ENCODE measurements at regions not wholly inside any gene's neighbourhood (a gene's known extent, or its start where the extent isn't known, plus 50 kb on each side); places are given as distances from the start of the nearest gene placed in this dataset.
A peak's percentile ranks its signal among the peaks of the same experiment; 100 is the strongest.

DNA sequence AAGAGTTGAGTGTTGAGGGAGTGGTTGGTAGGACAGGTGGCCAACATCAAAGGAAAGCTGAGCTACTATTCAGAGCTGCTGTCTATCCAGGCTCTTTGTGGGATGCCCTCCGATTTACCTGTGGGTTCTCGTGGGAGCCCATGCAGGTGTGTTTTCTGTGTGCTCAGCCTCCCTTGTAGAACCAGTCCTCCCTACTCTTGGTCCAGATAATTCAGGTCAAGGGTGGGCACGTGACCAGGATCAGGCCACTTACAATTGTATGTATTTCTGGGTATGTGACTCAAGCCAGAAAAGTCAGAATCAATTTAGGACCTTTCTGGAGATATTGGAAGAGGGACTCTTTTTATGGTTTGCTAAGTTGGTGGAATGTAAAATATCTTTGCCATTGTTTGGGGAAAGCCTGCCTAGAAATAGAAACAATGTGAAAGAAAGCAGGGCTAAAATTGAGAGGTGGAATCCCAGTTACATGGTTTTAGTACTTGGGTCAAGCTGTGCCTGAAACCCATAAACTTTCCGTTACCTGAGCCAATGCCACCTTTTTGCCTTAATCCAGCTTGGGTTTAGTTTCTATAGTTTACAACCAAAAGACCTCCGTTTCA lies 93.2 kb downstream of the PDCL3 start:
- no peak for DNase-seq (ENCODE audit: extremely low read depth in 1 of 11, low read depth in 9 of 11, low spot score in 4 of 11)

DNA sequence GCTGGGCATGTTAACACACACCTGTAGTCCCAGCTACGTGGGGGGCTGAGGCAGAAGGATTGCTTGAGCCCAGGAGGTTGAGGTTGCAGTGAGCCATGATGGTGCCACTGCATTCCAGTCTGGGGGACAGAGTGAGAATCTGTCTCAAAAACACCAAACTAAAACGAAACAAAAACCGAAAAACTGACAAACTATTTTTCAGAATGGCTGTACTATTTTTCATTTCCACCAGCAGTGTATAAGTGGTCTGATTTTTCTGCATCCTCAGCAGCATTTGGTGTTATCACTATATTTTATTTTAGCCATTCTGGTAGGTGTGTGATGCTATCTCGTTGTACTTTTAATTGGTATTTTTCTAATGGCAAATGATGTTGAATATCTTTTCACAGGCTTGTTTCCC lies 95.2 kb downstream of the PDCL3 start:
- no peak for DNase-seq (ENCODE audit: extremely low read depth in 1 of 11, low read depth in 9 of 11, low spot score in 4 of 11)

DNA sequence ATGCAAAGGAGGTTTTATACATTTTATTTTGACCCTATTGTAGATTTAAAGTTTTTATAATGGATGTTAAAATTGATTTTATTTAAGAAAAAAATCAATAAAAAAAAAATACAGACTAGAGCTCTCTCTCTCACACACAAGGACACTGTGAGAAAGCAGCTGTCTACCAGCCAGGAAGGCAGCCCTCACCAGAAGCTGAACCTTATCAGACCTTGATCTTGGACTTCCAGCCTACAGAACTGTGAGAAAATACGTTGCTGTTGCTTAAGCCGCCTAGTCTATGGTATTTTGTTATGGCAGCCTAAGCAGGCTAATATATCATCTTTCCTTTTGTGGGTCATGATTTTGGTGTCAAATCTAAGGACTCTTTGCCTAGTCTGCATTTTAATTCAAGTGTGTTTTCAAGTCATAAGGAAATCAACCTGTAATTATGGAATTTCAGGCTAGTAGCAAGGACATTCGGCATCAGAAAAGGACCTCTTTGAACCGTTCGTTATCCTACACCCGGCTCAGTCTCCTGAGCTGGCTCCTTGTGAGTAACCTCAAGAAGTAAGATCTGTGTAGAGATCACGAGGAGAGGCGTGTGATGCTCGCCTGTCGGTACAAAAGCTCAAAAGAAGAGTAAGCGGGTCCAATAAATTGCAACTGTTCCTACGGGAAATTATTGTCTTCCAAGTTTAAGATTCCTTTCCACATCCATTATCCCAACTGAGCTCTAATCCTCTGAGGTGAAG lies 98.2 kb downstream of the PDCL3 start:
- DNase-seq (ENCODE audit: extremely low read depth in 1 of 11, low read depth in 9 of 11, low spot score in 4 of 11): no peak

DNA sequence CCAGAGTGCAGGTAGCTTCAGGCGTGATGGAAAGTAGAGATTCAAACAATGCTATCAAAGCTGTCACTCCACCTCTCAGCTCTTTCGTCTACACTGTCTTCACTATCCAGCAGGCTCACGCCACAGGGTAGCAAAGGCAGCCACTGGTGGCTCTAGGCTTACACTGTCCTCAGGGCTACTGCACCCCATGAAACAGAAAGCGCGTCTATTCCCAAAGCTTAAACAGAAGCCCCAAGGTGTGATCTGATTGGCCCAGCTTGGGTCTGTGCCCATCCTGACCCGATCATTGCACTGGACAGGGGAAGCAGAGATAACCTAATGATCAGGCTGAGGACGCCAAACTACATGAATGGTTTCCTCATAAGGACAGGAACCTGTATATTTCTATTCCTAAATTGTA lies 100.1 kb downstream of the PDCL3 start:
- no peak for DNase-seq (ENCODE audit: extremely low read depth in 1 of 11, low read depth in 9 of 11, low spot score in 4 of 11)

DNA sequence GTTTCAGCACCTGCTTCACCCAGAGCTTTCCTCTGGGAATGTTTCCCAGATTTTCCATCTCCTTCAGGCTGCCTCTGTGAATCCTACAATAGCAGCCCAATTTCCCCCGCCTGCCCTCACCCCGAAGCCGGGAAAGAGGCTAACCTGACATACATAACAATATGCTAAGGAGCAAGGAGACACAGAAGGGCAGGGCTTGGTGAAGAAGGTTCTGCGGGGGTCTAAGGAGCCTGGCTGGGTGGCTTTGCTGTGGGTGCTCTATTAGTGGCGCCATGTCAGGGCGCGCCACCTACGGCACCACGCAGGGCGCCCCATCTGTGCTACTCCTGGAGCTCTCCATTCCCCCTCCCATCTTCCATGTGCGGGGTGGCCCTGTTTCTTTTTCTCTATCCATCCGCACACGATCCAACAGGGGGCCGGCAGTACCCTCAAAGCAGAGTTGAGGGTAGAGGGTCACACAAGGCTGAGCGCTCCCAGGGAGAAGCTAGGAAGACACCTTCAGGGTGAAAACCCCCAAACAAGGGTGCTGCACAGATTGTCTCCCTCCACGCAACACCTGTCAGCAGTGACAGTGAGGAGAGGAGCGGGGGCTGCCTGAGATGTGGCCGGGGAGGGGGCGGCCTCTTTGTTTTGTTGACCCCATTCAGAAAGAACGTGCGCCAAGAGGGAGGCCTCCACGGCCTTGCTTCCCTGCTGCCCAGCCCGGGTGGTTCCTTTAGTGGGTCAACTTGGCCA lies 101.4 kb downstream of the PDCL3 start:
- no peak for DNase-seq (ENCODE audit: extremely low read depth in 1 of 11, low read depth in 9 of 11, low spot score in 4 of 11)

DNA sequence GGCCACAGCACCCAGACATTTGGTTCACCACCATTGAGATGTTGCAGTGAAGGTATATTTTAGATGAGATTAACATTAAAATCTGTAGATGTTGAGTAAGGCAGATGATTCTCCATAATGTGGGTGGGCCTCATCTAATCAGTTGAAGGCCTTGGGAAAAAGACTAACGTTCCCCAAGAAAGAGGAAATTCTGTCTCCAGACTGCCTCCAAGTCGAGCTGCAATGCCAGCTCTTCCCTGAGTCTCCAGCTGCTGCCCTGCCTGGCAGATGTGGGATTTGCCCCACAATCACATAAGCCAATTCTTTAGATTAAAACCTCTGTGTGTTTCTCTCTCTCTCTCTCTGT lies 101.9 kb downstream of the PDCL3 start:
- no peak for DNase-seq (ENCODE audit: extremely low read depth in 1 of 11, low read depth in 9 of 11, low spot score in 4 of 11)

DNA sequence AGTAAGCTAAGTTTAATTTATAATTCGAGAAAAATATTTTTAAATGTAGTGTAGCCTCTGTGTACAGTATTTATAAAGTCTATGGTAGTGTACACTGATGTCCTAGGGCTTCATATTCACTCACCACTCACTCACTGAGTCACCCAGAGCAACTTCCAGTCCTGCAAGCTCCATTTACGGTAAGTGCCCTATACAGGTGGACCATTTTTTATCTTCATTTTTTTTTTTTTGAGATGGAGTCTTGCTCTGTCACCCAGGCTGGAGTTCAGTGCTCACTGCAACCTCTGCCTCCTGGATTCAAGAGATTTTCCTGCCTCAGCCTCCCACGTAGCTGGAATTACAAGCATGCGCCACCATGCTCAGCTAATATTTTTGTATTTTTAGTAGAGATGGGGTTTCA lies 104.2 kb downstream of the PDCL3 start:
- no peak for DNase-seq (ENCODE audit: extremely low read depth in 1 of 11, low read depth in 9 of 11, low spot score in 4 of 11)

DNA sequence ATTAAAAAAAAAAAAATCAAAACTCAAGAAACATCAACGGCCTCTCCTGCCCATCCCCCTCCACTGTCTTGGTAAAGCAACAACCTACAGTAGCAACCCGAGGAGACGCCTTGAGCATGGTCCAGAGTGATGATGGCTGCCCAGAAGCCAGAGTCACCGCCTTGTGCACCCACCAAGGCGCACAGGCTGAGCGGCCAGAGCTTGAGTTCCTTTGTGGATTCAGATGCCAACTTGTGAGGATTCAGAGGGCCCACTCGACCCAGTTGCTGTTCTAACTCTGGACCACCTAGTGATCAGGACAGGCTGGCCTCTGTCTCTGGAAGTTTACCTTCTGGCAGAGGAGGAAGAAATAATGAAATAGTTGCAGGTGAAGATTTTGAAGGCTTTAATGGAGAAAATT lies 105.0 kb downstream of the PDCL3 start:
- no peak for DNase-seq (ENCODE audit: extremely low read depth in 1 of 11, low read depth in 9 of 11, low spot score in 4 of 11)

DNA sequence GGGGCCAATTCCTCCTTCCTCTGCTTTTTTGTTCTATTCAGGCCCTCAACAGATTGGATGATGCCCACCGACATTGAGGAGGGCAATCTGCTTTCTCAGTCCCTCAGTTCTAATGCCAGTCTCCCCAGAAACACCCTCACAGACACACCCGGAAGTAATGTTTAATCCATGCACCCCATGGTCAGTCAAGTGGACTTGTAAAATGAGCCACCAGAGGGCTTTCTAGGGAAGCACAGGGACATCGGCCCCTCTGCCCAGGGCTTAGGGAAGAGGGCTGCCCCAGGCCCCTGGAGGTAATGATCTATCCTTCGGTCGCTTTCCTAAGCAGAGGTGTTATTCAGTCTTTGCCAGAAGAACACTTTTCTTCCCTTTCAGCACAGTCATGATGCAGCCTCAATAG lies 107.4 kb downstream of the PDCL3 start:
- no peak for DNase-seq (ENCODE audit: extremely low read depth in 1 of 11, low read depth in 9 of 11, low spot score in 4 of 11)

DNA sequence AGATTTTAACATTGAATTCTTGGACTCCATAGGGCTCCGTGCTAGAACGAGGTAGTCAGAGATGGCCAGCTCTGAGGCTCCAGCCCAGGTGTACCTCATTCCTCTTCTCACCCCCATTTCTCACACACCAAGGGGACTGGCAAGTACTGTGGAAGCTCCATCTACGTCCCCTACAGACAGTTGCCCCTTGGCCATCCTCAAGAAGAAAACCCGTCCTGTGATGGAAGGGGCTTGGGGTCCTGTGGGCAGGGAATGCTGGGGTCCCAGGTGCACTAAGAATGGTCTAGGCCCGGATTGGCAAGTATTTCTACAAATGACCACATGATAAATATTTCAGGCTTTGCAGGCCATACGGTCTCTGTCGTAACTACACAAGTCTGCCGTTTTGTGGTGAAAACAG lies 110.3 kb downstream of the PDCL3 start:
- no peak for DNase-seq (ENCODE audit: extremely low read depth in 1 of 11, low read depth in 9 of 11, low spot score in 4 of 11)

DNA sequence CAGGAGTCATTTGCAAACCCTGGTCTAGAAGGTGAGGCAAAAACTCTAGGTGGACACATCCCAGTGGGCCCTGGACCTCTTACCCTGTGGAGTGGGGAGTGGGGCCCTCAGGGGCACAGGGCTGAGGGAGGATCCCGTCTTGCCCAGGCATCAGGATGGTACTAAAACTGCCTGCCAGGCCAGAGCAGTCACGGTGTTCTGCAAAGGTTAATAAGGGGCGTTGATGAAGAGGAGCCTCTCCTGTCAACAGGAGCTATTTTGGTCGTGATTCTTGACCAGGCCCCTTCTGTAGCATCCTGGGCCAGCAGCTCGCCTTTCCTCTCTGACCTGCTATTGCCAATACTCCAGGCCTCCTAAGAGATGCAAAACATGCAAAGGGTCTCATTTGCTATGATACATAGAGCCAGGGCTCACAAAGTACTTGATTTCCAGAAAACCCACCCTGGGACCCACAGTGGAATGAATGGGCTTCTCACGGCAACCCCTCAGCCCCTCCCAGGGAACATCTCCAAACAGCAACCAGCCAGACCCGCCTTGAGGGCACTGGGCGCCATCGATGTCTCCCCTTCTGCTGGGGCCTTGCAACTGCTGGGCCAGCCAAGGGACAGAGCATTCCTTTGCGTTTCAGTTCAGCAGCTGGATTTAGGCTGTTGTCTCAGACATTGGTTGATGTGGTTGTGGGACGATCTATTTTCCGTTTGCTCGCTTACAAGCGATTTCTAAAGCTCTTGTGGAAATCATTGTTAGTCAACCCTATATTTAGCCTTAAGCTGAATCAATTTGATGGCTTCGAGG lies 111.1 kb downstream of the PDCL3 start:
- DNase-seq (ENCODE audit: extremely low read depth in 1 of 11, low read depth in 9 of 11, low spot score in 4 of 11): peak in 3 of 11 donors; percentile 9 to 17 (median 12)

DNA sequence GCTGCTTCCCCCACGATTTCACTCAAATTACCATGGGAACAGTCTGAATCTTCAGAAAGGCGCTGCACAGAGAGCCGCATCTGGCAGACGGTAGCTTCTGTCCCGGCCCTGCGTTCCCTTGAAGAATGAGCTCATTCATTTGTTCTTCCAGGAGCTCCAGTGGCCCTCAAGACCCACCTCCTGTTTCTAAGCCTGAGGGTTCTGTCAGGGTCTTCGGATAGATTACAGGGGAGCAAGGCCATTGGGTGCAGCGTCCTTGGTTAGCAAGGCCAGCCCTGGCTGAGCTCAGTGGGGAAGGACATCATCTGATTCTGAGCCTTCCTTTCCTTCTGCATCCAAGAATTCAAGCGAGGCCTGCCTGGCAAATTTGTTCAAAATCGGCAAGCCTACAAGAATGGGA lies 111.9 kb downstream of the PDCL3 start:
- DNase-seq (ENCODE audit: extremely low read depth in 1 of 11, low read depth in 9 of 11, low spot score in 4 of 11): no peak

DNA sequence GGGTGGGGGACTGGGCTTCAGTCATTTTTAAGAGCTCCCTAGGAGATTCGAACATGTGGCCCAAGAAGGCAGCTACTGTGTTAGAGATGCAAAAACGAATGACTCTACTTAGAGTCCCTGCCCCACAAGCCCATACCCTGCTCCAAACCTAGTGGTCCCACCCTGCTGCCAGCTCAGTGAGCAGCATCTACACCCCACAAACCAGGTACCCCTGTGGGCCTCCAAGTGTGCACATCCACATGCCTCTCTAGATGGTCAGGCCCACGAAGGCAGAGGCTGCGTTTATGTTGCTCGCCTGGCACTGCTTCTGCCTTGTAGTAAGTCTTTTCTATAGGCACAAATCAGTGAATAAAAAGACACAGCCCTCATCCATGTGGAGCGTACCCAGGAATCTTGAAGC lies 112.6 kb downstream of the PDCL3 start:
- DNase-seq (ENCODE audit: extremely low read depth in 1 of 11, low read depth in 9 of 11, low spot score in 4 of 11): no peak

DNA sequence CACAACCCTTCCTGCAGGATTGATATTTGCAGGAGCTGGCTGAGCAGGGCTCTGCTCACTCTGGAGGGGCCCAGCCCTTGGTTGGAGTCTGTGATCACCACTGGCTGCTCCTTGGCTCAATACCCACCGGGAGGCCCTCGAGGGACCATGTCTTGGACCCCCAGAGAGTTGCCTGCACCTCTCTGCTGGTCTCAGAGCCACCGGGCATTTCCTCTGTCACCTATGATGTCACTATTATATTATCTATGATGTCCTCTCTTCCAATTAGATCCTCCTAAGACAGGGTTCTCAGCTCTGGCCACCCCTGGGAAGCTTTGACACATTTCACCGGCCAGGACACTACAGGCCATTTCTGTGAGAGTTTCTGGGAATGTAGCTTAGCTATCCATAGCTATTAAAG lies 113.1 kb downstream of the PDCL3 start:
- no peak for DNase-seq (ENCODE audit: extremely low read depth in 1 of 11, low read depth in 9 of 11, low spot score in 4 of 11)

DNA sequence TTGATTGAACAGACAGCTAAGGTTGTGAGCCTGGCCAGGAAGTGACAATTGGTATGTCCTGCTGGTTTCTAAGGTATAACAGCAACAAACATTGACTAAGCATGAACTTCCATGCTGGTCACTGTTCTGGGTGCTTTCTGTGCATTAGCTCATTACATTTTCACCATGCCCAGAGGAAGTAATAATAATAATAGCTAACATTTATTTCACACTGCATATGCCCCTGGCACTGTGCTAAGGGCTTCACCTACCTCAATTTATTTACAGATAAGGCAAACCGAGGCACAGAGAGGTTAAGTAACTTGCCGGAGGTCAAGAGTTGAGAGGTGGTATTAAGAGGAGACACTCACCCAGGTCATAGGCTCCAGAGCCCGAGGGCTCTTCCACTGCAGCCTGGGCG lies 113.6 kb downstream of the PDCL3 start:
- no peak for DNase-seq (ENCODE audit: extremely low read depth in 1 of 11, low read depth in 9 of 11, low spot score in 4 of 11)

DNA sequence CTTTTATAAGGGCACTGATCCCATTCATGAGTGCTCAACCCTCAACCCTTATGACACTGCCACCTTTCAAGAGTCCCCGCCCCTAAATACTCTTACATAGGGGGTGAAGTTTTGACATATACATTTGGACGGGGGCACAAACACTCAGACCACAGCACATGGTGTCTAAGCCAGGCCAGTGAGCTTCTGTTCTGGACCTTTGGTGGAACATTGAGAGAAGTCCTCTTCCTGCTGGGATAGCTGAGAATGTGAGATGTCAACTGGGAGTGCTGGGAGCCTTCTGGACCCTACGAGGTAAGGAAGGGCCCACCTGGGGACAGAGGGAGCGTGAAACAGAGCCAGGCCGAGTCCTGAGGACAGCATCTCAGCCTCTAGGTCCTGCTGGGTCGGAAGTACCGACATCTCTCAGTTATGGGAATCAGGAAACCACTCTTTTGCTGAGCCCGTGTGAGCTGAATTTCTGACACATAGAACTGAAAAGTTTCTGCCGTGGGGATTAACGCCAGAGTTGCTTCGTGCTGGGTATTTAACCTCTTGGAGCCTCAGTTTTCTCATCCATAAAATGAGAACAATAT lies 114.9 kb downstream of the PDCL3 start:
- DNase-seq (ENCODE audit: extremely low read depth in 1 of 11, low read depth in 9 of 11, low spot score in 4 of 11): no peak

DNA sequence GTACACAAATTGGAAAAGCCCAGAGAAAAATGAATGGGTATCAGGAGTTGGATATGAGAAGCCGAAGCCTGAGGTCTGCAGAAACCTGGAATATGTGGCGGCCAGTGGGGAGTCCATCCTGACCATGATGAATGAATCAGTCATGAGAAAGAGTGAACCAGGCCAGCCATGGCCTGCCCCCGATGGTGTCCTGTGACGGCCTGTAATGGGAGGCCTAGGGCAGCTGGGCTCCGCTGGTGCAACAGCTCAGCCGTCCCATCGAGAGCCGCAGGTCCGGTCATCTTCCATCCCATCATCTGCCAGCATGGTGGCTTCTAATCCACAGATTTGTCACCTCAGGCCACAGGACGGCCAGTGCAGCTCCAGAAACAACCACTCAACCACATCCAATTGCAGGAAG lies 116.4 kb downstream of the PDCL3 start:
- DNase-seq (ENCODE audit: extremely low read depth in 1 of 11, low read depth in 9 of 11, low spot score in 4 of 11): no peak

DNA sequence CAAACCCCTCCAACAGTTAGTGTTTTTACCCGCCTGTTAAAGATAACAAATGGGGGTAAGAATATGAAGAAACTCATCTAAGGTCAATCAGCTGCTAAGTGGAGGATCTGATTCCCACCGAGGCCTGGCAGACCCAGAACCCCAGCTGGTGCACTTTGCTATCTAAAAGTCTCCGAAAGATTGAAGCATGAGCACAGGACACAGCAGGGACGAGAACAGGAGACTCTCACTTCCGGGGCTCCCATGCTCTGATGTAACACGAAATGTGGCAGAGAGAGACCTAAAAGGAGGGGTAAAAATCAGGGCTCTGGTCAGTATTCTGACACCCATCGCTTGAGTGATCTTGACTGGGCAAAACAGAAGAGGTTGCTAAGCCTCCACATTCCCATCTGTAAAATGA lies 119.7 kb downstream of the PDCL3 start:
- no peak for DNase-seq (ENCODE audit: extremely low read depth in 1 of 11, low read depth in 9 of 11, low spot score in 4 of 11)

DNA sequence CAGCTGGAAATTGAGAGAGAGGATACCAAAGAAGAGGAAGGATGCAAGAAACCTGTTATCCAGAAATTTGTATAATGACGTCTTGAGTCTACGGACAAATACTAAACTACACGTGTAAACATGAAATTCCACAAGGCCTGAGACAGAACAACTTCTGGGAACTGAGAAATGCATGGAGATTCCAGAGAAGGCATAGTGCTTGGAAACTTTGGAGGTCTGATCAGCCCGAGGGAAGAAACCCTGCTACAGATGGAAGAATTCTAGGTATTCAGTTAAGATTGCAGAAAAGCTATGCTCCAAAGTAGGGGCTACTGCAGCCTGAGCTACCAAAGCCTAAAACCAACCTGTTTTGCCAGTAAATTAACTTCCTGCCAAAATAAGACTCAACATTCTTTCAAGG lies 120.4 kb downstream of the PDCL3 start:
- no peak for DNase-seq (ENCODE audit: extremely low read depth in 1 of 11, low read depth in 9 of 11, low spot score in 4 of 11)

DNA sequence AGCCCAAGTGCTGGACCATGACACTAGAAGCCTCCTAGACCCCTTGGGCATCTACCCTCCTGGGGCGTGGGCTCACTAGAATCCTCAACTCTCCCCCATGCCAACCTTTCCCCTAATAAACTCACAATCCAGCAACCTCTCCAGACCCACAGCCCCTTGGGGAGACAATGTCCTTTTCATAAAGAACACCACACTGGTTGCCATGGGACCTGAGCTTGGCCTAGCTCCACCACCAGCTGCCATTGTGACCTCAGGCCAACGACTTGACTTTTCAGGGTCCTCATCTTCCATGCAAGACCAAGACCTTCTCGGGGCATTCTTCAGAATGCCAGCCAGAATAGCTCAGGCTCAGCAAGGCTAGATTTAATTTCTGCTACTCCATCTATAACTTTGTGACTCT lies 128.1 kb upstream of the NPAS2 start:
- no peak for DNase-seq (ENCODE audit: extremely low read depth in 1 of 11, low read depth in 9 of 11, low spot score in 4 of 11)
